HepG2 (cell line): ENCODE measurements at regions not wholly inside any gene's neighbourhood (a gene's known extent, or its start where the extent isn't known, plus 50 kb on each side); places are given as distances from the start of the nearest gene placed in this dataset.

ENCODE experiments used
- ATAC-seq: fragments of 200-7000 bp; cut with Tn5 transposase; 3 replicates; pipeline ENCODE4 v1.9.1; 2020; ENCODE audit warnings: mild to moderate bottlenecking, moderate library complexity
- BruUV-seq: library from RNA; stranded (reverse); fragments of 400-500 nt; replicated peaks from 2 replicates; lab custom pipeline; 2021; lab: Mats Ljungman, UMichigan
- CTCF ChIA-PET: fragments of 300-600 bp; formaldehyde crosslinking; extraction: SDS; loops from one replicate; lab custom pipeline; 2021; ENCODE audit warnings: low total read pairs, inconsistent platforms, low intra/inter-chr PET ratio; lab: Yijun Ruan, JAX
- POLR2A ChIA-PET: fragments of 350-600 bp; sonication (Branson Sonifier 250); formaldehyde crosslinking; loops from one replicate; lab custom pipeline; 2020; ENCODE audit warnings: antibody characterized with exemption, inconsistent platforms; lab: Yijun Ruan, JAX
- DNase-seq: peaks from one replicate; pipeline ENCODE4 v3.0.0-alpha.2; 2015; ENCODE audit warnings: low spot score
- FAIRE-seq: peaks from 3 replicates; lab custom pipeline; 2011; peaks lifted over from hg19 to GRCh38; lab: Jason Lieb, UNC
- H2AFZ ChIP-seq: one replicate; pipeline ENCODE4 v1.6.1; 2011; ENCODE audit warnings: low read length, inconsistent platforms
- H3K27ac ChIP-seq: fragments of 300-600 bp; 3 replicates; pipeline ENCODE4 v1.8.0; 2011; ENCODE audit warnings: mixed run types, mild to moderate bottlenecking, mixed read lengths, low read length, inconsistent platforms; ENCODE audit not compliant: insufficient read depth; ENCODE audit errors: extremely low read length
- H3K27me3 ChIP-seq, 2 experiments: fragments of 200-600 bp in 1 of 2; 2 replicates in 1 of 2; 3 replicates in 1 of 2; pipeline versions ENCODE4 v1.6.0 to v1.8.0; 2011; ENCODE audit warnings: low read length in 2 of 2, mild to moderate bottlenecking in 2 of 2, moderate library complexity in 2 of 2, inconsistent platforms in 1 of 2; ENCODE audit not compliant: insufficient read depth in 2 of 2, control insufficient read depth in 1 of 2
- H3K36me3 ChIP-seq, 2 experiments: fragments of 200-600 bp in 1 of 2; replicated peaks in 1 of 2; 2 replicates in 1 of 2; 3 replicates in 1 of 2; pipeline versions ENCODE4 v1.5.1 to v1.8.0; 2011; ENCODE audit warnings: low read length in 2 of 2, inconsistent platforms in 1 of 2; ENCODE audit not compliant: insufficient read depth in 2 of 2, control insufficient read depth in 1 of 2
- H3K4me1 ChIP-seq: 2 replicates; pipeline ENCODE4 v1.5.1; 2012; ENCODE audit warnings: low read length, inconsistent platforms; ENCODE audit not compliant: insufficient read depth
- H3K4me2 ChIP-seq: 2 replicates; pipeline ENCODE4 v1.6.0; 2011; ENCODE audit warnings: low read depth, low read length, inconsistent platforms
- H3K4me3 ChIP-seq, 3 experiments: fragments of 200-600 bp in 1 of 3; sonication (generic), shearing (Covaris generic) in 1 of 3; replicated peaks in 1 of 3; 2 replicates each; pipeline ENCODE4 v1.5.1; 2011 to 2016; ENCODE audit warnings: low read length in 3 of 3, inconsistent platforms in 2 of 3, low read depth in 2 of 3, mild to moderate bottlenecking in 2 of 3, control low read depth in 1 of 3, mixed read lengths in 1 of 3; ENCODE audit not compliant: insufficient read depth in 1 of 3
- H3K79me2 ChIP-seq: one replicate; pipeline ENCODE4 v1.6.1; 2011; ENCODE audit warnings: low read length, inconsistent platforms; ENCODE audit not compliant: insufficient read depth
- H3K9ac ChIP-seq: 2 replicates; pipeline ENCODE4 v1.6.0; 2011; ENCODE audit warnings: mild to moderate bottlenecking, low read depth, low read length, inconsistent platforms; ENCODE audit not compliant: insufficient read depth
- H3K9me3 ChIP-seq: 2 replicates; pipeline ENCODE4 v1.5.1; 2012; ENCODE audit warnings: mild to moderate bottlenecking, low read length
- H4K20me1 ChIP-seq: 2 replicates; pipeline ENCODE4 v1.6.0; 2011; ENCODE audit warnings: inconsistent platforms, mild to moderate bottlenecking, low read length, moderate library complexity; ENCODE audit not compliant: insufficient read depth
- ERF ChIP-seq: IDR thresholded peaks from 2 replicates; pipeline ENCODE4 v1.6.1; 2018; ENCODE audit warnings: missing biosample characterization, missing genetic modification reagents
- GABPB1 ChIP-seq: IDR thresholded peaks from 2 replicates; pipeline ENCODE4 v1.6.1; 2016; ENCODE audit warnings: mild to moderate bottlenecking, missing genetic modification reagents, moderate library complexity, missing compliant biosample characterization
- MATR3 ChIP-seq: sonication (generic); formaldehyde crosslinking; IDR thresholded peaks from 2 replicates; pipeline ENCODE4 v1.4.0; 2020; ENCODE audit warnings: missing genetic modification reagents
- NCOA5 ChIP-seq: sonication (generic); formaldehyde crosslinking; IDR thresholded peaks from 2 replicates; pipeline ENCODE4 v1.4.0; 2020; ENCODE audit warnings: missing genetic modification reagents
- TBX2 ChIP-seq: sonication (generic); formaldehyde crosslinking; IDR thresholded peaks from 2 replicates; pipeline ENCODE4 v1.5.0; 2020; ENCODE audit warnings: missing genetic modification reagents, mild to moderate bottlenecking, borderline replicate concordance
- ZNF30 ChIP-seq: sonication (generic); formaldehyde crosslinking; IDR thresholded peaks from 2 replicates; pipeline ENCODE4 v1.5.0; 2020; ENCODE audit warnings: mild to moderate bottlenecking, missing genetic modification reagents
- ZNF577 ChIP-seq: sonication (generic); formaldehyde crosslinking; IDR thresholded peaks from 2 replicates; pipeline ENCODE4 v1.4.0; 2020; ENCODE audit warnings: mild to moderate bottlenecking, low read depth, missing genetic modification reagents, borderline replicate concordance
- WGBS: methylation state at CpG from one replicate; pipeline ENCODE4 v1.1.6; 2017; ENCODE audit warnings: low lambda C conversion rate; 5-methylcytosine and 5-hydroxymethylcytosine counted together
- in situ Hi-C: cut with HindIII; loops from 2 replicates; pipeline ENCODE4 v1.10.0; 2017; ENCODE audit warnings: low pct_unique_long_range_greater_than_20kb; ENCODE audit not compliant: extremely low pct_ligation_motif_present
- intact Hi-C: fragments of 100-400 bp; cut with micrococcal nuclease; formaldehyde crosslinking; loops from one replicate; pipeline ENCODE4 v1.10.0; 2022; ENCODE audit not compliant: unreplicated experiment
- TF ChIP-seq, protein P1 (sequence below): sonication (generic); formaldehyde crosslinking; IDR thresholded peaks from 2 replicates; pipeline ENCODE4 v1.8.0; 2022; ENCODE audit warnings: low read depth, missing genetic modification reagents
- TF ChIP-seq, protein P2 (sequence below): sonication (generic); formaldehyde crosslinking; IDR thresholded peaks from 2 replicates; pipeline ENCODE4 v1.5.1; 2020; ENCODE audit warnings: mild to moderate bottlenecking, missing genetic modification reagents

DNA sequence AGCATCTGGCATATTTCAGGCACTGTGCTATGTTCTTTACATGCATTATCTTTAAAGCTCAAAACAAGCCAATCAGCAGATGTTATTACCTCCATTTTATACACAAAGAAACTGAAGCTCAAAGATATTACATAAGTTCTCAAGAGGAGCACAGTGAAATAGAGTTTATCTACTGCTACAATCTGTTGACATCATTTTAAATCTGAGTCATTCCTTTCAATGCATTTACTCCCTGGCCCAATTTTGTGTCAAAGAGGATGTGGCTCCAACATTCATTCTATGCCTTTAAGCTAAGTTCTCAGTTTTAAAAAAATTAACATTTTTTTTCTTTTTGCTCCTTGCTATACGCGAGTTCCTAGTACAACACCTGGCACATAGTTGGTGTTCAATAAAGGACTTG lies 486.3 kb upstream of the ZNF462 start (continued):
- TF ChIP-seq, protein P1, sequence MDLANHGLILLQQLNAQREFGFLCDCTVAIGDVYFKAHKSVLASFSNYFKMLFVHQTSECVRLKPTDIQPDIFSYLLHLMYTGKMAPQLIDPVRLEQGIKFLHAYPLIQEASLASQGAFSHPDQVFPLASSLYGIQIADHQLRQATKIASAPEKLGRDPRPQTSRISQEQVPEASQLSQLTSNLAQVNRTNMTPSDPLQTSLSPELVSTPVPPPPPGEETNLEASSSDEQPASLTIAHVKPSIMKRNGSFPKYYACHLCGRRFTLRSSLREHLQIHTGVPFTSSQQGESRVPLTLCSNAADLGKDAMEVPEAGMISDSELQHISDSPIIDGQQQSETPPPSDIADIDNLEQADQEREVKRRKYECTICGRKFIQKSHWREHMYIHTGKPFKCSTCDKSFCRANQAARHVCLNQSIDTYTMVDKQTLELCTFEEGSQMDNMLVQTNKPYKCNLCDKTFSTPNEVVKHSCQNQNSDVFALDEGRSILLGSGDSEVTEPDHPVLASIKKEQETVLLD, result no peak
- TF ChIP-seq ZNF30, result no peak

DNA sequence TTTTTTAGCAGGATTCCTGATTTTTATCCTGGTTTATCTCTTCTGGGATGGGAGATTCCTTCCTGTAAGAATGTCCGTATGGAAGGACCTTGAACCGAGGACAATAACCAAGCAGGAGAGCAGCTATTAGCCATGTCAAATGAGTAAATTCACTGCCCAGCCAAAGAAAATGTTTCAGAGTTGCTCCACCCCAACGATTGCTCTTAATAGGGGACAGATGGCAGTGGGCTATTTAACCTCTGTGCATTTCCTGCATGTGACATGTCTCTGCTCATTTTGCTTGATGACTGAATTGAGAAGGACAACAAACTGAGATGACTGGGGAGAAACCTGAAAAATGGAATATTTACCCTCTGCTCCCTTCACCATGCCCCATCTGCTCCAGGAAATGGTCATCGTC lies 479.9 kb upstream of the ZNF462 start:
- Histone ChIP-seq H3K27me3 (no peaks in the 10 kb centered on the region), H3K79me2 (no peaks in the 10 kb centered on the region), H3K4me1 (no peaks in the 10 kb centered on the region), H2AFZ (no peak overlapping the region), H3K36me3 (no peaks in the 10 kb centered on the region), H3K9ac (no peak overlapping the region), H3K9me3 (no peaks in the 10 kb centered on the region; the same call in 1 of the 2 replicates), H3K4me2 (no peak overlapping the region), H4K20me1 (no peaks in the 10 kb centered on the region), H3K27ac (no peak overlapping the region), H3K4me3 (no peak overlapping the region)
- no TSS peak for BruUV-seq
- CTCF ChIA-PET, result no interaction called here
- ATAC-seq, result no peak
- no peak for TF ChIP-seq ZNF577 (CRISPR knock-in tag)
- TF ChIP-seq NCOA5, result no peak
- TF ChIP-seq, protein P2, sequence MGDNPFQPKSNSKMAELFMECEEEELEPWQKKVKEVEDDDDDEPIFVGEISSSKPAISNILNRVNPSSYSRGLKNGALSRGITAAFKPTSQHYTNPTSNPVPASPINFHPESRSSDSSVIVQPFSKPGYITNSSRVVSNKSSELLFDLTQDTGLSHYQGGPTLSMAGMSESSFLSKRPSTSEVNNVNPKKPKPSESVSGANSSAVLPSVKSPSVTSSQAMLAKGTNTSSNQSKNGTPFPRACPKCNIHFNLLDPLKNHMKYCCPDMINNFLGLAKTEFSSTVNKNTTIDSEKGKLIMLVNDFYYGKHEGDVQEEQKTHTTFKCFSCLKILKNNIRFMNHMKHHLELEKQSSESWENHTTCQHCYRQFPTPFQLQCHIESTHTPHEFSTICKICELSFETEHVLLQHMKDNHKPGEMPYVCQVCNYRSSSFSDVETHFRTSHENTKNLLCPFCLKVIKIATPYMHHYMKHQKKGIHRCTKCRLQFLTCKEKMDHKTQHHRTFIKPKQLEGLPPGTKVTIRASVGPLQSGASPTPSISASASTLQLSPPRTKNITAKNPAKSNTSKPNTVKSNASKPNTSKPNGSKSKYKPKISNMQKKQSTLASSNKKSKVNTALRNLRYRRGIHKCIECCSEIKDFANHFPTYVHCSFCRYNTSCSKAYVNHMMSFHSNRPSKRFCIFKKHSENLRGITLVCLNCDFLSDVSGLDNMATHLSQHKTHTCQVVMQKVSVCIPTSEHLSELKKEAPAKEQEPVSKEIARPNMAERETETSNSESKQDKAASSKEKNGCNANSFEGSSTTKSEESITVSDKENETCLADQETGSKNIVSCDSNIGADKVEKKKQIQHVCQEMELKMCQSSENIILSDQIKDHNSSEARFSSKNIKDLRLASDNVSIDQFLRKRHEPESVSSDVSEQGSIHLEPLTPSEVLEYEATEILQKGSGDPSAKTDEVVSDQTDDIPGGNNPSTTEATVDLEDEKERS (CRISPR knock-in tag), result no peak
- TF ChIP-seq TBX2 (CRISPR knock-in tag), result no peak
- no peak for TF ChIP-seq ERF
- TF ChIP-seq GABPB1 (CRISPR knock-in tag), result no peak
- TF ChIP-seq MATR3 (CRISPR knock-in tag), result no peak
- in situ Hi-C loops (no loop called here), intact Hi-C loops (no loop called here)
- FAIRE-seq, result no peak
- POLR2A ChIA-PET, result no interaction called here
- DNase-seq, result no peak
- WGBS, result 10% methylated on average over 4 of the region's 4 CpGs
